Neural cell (in vitro differentiated cells): ENCODE measurements at regions not wholly inside any gene's neighbourhood (a gene's known extent, or its start where the extent isn't known, plus 50 kb on each side); places are given as distances from the start of the nearest gene placed in this dataset.

Source experiments
- H2AFZ ChIP-seq: fragments of 200-600, 300-800 bp; sonication (generic), shearing (Covaris generic); 2 replicates; pipeline ENCODE4 v1.6.0; 2014; ENCODE audit warnings: low read depth, mild to moderate bottlenecking, antibody characterized with exemption, low read length, moderate library complexity
- H3F3A ChIP-seq: fragments of 200-600 bp; shearing (Covaris generic); 2 replicates; pipeline ENCODE4 v1.6.1; 2016; ENCODE audit warnings: mild to moderate bottlenecking, moderate library complexity, mixed read lengths, antibody characterized with exemption, low read length; ENCODE audit not compliant: insufficient read depth, poor library complexity, severe bottlenecking
- H3K27ac ChIP-seq: fragments of 200-600, 300-800 bp; sonication (generic), shearing (Covaris generic); 2 replicates; pipeline ENCODE4 v1.5.1; 2014; ENCODE audit warnings: mild to moderate bottlenecking, low read length, moderate library complexity
- H3K27me3 ChIP-seq: fragments of 300-800, 200-600 bp; sonication (generic), shearing (Covaris generic); 2 replicates; pipeline ENCODE4 v1.6.0; 2014; ENCODE audit warnings: mild to moderate bottlenecking, low read depth, low read length, moderate library complexity; ENCODE audit not compliant: insufficient read depth
- H3K36me3 ChIP-seq: fragments of 300-800, 200-600 bp; sonication (generic), shearing (Covaris generic); 2 replicates; pipeline ENCODE4 v1.5.1; 2014; ENCODE audit warnings: mild to moderate bottlenecking, antibody characterized with exemption, low read length, moderate library complexity; ENCODE audit not compliant: insufficient read depth
- H3K4me2 ChIP-seq: fragments of 300-800, 200-600 bp; sonication (generic), shearing (Covaris generic); 2 replicates; pipeline ENCODE4 v1.6.0; 2014; ENCODE audit warnings: mild to moderate bottlenecking, low read length
- H3K4me3 ChIP-seq: fragments of 300-800, 200-600 bp; sonication (generic), shearing (Covaris generic); 2 replicates; pipeline ENCODE4 v1.5.1; 2014; ENCODE audit warnings: mild to moderate bottlenecking, low read length, moderate library complexity
- H3K79me2 ChIP-seq: fragments of 200-600 bp; shearing (Covaris generic); replicated peaks from 2 replicates; pipeline ENCODE4 v1.6.0; 2014; ENCODE audit warnings: mild to moderate bottlenecking, low read length, moderate library complexity; ENCODE audit not compliant: insufficient read depth
- H3K9ac ChIP-seq: fragments of 300-800, 200-600 bp; sonication (generic), shearing (Covaris generic); 2 replicates; pipeline ENCODE4 v1.6.1; 2016; ENCODE audit warnings: mild to moderate bottlenecking, low read length, mixed read lengths
- H3K9me2 ChIP-seq: fragments of 200-600 bp; shearing (Covaris generic); 2 replicates; pipeline ENCODE4 v1.6.1; 2016; ENCODE audit warnings: mild to moderate bottlenecking, low read length, mixed read lengths; ENCODE audit not compliant: insufficient read depth
- H3K9me3 ChIP-seq: fragments of 200-600, 300-800 bp; sonication (generic), shearing (Covaris generic); 2 replicates; pipeline ENCODE4 v1.6.1; 2016; ENCODE audit warnings: mild to moderate bottlenecking, mixed run types, low read length, moderate library complexity, mixed read lengths
- H4K20me1 ChIP-seq: fragments of 200-600 bp; shearing (Covaris generic); 2 replicates; pipeline ENCODE4 v1.6.1; 2016; ENCODE audit warnings: mild to moderate bottlenecking, mixed run types; ENCODE audit not compliant: insufficient read depth
- EP300 ChIP-seq: fragments of 450-650 bp; conservative IDR thresholded peaks from 2 replicates; pipeline ENCODE4 v1.6.1; 2014; ENCODE audit warnings: antibody characterized with exemption, mild to moderate bottlenecking, moderate library complexity; ENCODE audit not compliant: poor library complexity, severe bottlenecking
- EZH2 ChIP-seq: fragments of 200-600, 300-800 bp; shearing (Covaris generic), sonication (generic); IDR thresholded peaks from 2 replicates; pipeline ENCODE4 v1.6.1; 2014; ENCODE audit warnings: antibody characterized with exemption, low read length, borderline replicate concordance, mild to moderate bottlenecking; ENCODE audit not compliant: insufficient read depth, poor library complexity, severe bottlenecking
- MXI1 ChIP-seq: fragments of 450-650 bp; conservative IDR thresholded peaks from 2 replicates; pipeline ENCODE4 v1.6.1; 2014; ENCODE audit warnings: antibody characterized with exemption, mild to moderate bottlenecking; ENCODE audit not compliant: poor library complexity, severe bottlenecking
- POLR2AphosphoS5 ChIP-seq: IDR thresholded peaks from 2 replicates; pipeline ENCODE4 v1.6.1; 2012
- RAD21 ChIP-seq: fragments of 450-650 bp; conservative IDR thresholded peaks from 2 replicates; pipeline ENCODE4 v1.6.1; 2014; ENCODE audit warnings: antibody characterized with exemption, mild to moderate bottlenecking, moderate library complexity
- SMC3 ChIP-seq: fragments of 450-650 bp; conservative IDR thresholded peaks from 2 replicates; pipeline ENCODE4 v1.6.1; 2014; ENCODE audit warnings: antibody characterized with exemption, mild to moderate bottlenecking, moderate library complexity; ENCODE audit not compliant: poor library complexity
- TAF1 ChIP-seq: IDR thresholded peaks from 2 replicates; pipeline ENCODE4 v1.6.1; 2012; ENCODE audit warnings: low read depth
- TF ChIP-seq, protein P1 (sequence below): IDR thresholded peaks from 2 replicates; pipeline ENCODE4 v1.6.1; 2012; ENCODE audit warnings: borderline replicate concordance
- TF ChIP-seq, protein P2 (sequence below): fragments of 450-650 bp; IDR thresholded peaks from 2 replicates; pipeline ENCODE4 v1.5.1; 2014; ENCODE audit warnings: antibody characterized with exemption, mild to moderate bottlenecking, moderate library complexity; ENCODE audit not compliant: poor library complexity, severe bottlenecking

DNA sequence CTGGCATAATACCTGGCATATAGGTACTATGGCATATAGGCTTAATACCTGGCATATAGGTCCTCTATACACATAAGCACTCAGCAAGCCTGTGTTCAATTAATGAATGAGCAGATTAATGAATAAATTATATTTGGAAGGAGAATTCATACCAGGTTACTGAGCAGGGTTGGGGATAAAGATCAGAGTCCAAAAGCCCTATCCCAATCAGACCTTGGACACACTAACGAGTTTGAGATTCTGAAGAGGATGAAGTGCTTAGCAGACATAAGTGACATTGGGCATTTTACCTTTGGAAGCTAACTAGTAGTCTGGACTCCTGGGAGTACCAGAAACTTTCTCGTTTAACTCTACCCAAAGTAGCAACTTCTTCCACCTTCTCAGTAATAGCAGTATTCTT is 63.3 kb upstream of the ARHGAP29 start:
- no peak overlapping the region for H2AFZ ChIP-seq
- no peaks in the 10 kb centered on the region for H3K79me2 ChIP-seq
- H3K4me3 ChIP-seq = no peak overlapping the region
- H3K36me3 ChIP-seq = no peaks in the 10 kb centered on the region
- no peak overlapping the region for H3K9ac ChIP-seq
- H4K20me1 ChIP-seq = no peaks in the 10 kb centered on the region
- H3K27ac ChIP-seq = no peak overlapping the region
- H3K4me2 ChIP-seq = no peak overlapping the region
- no peaks in the 10 kb centered on the region for H3K27me3 ChIP-seq
- no peaks in the 10 kb centered on the region for H3F3A ChIP-seq
- H3K9me3 ChIP-seq = no peaks in the 10 kb centered on the region
- H3K9me2 ChIP-seq = no peaks in the 10 kb centered on the region
- TF ChIP-seq SMC3 (no peak), MXI1 (no peak), TAF1 (no peak), RAD21 (no peak), EP300 (no peak)
- TF ChIP-seq, protein P1, sequence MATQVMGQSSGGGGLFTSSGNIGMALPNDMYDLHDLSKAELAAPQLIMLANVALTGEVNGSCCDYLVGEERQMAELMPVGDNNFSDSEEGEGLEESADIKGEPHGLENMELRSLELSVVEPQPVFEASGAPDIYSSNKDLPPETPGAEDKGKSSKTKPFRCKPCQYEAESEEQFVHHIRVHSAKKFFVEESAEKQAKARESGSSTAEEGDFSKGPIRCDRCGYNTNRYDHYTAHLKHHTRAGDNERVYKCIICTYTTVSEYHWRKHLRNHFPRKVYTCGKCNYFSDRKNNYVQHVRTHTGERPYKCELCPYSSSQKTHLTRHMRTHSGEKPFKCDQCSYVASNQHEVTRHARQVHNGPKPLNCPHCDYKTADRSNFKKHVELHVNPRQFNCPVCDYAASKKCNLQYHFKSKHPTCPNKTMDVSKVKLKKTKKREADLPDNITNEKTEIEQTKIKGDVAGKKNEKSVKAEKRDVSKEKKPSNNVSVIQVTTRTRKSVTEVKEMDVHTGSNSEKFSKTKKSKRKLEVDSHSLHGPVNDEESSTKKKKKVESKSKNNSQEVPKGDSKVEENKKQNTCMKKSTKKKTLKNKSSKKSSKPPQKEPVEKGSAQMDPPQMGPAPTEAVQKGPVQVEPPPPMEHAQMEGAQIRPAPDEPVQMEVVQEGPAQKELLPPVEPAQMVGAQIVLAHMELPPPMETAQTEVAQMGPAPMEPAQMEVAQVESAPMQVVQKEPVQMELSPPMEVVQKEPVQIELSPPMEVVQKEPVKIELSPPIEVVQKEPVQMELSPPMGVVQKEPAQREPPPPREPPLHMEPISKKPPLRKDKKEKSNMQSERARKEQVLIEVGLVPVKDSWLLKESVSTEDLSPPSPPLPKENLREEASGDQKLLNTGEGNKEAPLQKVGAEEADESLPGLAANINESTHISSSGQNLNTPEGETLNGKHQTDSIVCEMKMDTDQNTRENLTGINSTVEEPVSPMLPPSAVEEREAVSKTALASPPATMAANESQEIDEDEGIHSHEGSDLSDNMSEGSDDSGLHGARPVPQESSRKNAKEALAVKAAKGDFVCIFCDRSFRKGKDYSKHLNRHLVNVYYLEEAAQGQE = no peak

DNA sequence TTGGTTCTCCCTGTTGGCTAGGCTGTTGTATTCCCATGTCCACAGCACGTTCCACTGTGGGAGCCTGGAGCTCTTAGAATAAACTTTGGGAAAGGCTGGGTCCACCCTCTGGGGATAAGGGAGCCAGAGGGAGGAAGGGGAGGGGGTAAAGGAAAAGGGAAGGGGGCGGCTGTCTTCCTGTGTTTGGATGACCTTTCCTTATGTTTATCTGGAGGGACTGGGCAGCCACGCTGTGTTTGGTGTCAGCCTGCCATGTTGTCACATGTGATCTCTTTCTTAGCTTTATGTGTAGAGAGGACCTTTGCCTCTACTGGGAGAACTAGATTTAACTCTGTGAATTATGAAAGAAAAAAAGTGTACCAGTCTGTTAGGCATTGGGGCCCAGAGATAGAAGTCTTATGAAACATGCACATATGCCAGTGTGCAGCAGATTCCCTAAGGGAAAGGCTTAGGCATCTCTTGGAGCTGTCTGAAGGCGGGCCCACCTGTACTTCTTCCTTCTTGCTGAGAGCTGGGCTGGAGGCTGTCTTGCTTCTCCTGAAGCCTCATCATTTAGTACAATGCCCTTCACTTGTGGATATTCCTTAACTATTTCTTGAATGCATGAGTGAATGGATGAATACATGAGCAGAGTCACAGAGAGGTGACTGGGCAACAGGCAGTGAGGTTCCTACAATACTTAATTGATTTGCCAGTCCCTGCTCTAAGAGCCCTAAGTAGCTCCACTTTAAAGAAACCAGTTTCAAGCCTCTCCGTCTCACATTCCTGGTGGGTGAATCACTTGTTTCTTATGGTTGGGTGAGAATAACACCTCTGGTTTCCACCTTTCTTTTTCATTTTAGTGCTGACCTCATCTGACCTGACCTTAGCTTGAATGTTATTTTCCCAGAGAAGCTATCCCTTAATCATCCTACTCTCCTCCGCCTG is 62.5 kb upstream of the ARHGAP29 start:
- H3F3A ChIP-seq = no peaks in the 10 kb centered on the region
- H3K9ac ChIP-seq = no peak overlapping the region
- no peak overlapping the region for H3K4me3 ChIP-seq
- H4K20me1 ChIP-seq = no peaks in the 10 kb centered on the region
- H3K79me2 ChIP-seq = no peaks in the 10 kb centered on the region
- H3K9me2 ChIP-seq = no peaks in the 10 kb centered on the region
- H3K27me3 ChIP-seq = no peaks in the 10 kb centered on the region
- H3K9me3 ChIP-seq = no peaks in the 10 kb centered on the region
- no peak for TF ChIP-seq POLR2AphosphoS5
- no peak for TF ChIP-seq TAF1
- TF ChIP-seq, protein P1 = no peak
- TF ChIP-seq RAD21 = no peak
- no peak for TF ChIP-seq MXI1
- TF ChIP-seq, protein P2, sequence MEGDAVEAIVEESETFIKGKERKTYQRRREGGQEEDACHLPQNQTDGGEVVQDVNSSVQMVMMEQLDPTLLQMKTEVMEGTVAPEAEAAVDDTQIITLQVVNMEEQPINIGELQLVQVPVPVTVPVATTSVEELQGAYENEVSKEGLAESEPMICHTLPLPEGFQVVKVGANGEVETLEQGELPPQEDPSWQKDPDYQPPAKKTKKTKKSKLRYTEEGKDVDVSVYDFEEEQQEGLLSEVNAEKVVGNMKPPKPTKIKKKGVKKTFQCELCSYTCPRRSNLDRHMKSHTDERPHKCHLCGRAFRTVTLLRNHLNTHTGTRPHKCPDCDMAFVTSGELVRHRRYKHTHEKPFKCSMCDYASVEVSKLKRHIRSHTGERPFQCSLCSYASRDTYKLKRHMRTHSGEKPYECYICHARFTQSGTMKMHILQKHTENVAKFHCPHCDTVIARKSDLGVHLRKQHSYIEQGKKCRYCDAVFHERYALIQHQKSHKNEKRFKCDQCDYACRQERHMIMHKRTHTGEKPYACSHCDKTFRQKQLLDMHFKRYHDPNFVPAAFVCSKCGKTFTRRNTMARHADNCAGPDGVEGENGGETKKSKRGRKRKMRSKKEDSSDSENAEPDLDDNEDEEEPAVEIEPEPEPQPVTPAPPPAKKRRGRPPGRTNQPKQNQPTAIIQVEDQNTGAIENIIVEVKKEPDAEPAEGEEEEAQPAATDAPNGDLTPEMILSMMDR = no peak
- TF ChIP-seq EZH2 = no peak
- no peak for TF ChIP-seq EP300
- no peak for TF ChIP-seq SMC3
- H2AFZ ChIP-seq = no peak overlapping the region
- H3K4me2 ChIP-seq = no peak overlapping the region
- H3K36me3 ChIP-seq = no peaks in the 10 kb centered on the region
- H3K27ac ChIP-seq = no peak overlapping the region
